Stimulated activated CD8-positive, alpha-beta memory T cell treated with anti-CD3 and anti-CD28 coated beads, Interleukin-15, amount 100 ng/mL, for 1 hour (primary cell): ENCODE measurements at regions not wholly inside any gene's neighbourhood (a gene's known extent, or its start where the extent isn't known, plus 50 kb on each side); places are given as distances from the start of the nearest gene placed in this dataset.

Experiments
- DNase-seq: peaks from one replicate; pipeline ENCODE4 v3.0.0-alpha.2; 2020; ENCODE audit warnings: low read depth

DNA sequence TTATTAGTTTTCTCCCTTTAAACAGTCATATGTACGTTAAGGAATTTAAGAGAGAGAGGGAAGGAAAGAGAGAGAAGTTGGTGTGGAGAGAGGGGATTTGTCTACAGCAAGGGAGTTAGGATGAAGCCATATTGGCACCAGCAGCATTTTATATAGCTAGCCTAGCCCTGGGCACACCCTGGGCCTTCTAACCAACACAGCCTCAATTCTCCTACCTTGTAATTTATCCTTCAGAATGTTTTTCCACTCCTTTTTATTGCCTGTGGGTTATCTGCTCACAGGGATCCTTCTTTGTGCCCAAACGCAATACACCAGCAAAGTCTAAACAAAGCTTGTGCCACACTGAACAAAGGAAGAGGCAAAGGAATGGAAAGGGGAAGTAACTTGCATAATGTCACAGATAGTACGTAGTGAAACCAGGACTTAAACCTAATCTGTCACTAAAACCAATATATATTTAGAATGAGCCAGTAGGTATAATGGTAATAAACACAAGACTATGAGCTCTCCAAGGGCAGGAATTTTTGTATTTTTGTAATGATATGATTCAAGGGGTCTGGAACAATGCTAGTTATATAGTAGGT lies 613.8 kb upstream of the TENM4 start:
- DNase-seq, result no peak

DNA sequence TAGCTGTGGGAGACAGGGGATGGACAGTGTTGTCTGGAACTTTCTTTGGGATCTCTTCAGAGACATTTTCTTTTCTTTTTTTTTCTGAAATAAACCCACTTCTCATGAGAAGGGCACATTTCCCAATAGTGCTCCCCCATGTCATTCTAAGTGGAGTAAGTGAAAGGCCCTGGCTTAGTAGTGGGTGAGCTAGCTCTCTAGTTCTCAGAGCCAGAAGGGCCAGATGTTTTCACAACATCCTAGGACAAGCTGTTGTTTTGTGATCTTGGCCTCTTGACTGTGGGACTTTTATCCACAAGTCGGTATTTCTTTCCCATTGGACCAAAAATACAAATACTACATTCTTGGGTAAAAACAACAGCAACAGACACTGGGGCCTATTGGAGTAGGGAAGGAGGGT lies 607.7 kb upstream of the TENM4 start:
- DNase-seq, result no peak

DNA sequence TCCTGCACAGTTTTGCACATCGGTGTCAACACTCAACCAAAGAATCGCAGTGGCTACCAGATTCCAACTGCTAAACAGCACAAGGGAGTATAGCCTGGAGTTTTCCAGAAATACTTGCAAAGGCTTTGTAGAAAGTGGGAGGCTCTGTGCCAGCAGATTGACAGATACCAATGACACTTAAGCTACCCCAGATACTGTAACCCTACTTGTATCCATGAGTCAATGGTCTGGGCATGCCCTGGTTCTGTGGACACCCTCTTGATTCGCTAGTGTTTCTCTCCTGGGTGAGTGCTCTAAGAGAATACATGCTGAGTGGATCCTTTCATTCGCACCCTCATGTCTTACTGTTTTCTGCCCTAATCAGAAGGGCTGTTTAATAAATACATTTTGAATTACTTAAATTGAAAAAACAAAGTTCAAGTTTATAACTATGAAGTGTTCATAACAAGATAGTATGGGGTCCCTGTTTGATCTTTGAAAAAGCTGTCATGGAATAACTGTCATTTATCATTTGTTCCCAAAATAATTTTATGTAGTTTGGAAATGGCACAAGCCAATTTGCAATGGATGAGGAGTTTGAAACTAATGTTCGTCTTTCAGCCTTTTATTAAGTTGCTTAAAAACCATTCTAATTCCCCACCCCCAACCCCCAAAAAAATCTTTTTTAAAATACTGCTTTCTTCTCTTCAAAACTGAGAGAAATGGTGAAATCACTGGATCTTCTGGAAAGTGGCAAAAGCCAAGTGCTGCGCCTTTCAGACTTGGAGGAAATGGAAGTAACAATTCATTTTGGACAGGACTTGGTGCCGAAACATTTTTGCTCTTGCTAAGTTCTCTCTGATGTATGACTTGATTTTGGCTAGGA lies 600.5 kb upstream of the TENM4 start:
- no peak for DNase-seq

DNA sequence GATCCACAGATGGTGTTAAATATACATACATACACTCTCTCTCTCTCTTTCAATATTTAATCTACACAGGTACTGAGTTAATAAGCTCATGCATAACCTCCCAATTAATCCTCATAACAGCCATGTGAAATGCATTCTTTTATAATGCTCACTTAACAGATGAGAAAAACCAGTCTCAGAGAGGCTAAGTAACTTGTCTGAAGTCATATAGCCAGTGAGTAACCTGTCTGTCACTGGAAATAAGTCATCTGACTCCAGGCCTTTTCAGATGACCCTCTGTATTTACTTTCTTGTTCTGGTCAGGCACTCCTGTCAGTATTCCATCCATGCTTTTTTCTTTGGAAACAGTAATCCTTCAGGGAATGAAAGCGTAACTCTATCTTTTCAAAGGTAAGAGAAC lies 594.0 kb upstream of the TENM4 start:
- DNase-seq, result no peak

- no peak for DNase-seq
Measured at GRCh38 chr11:80031014-80031600, 590.3 kb upstream of the TENM4 start.

- no peak for DNase-seq
Measured at GRCh38 chr11:80028998-80029397, 588.2 kb upstream of the TENM4 start.

GRCh38 chr11:80024119-80024518 lies 583.3 kb upstream of the TENM4 start:
- no peak for DNase-seq

- DNase-seq, result no peak
Measured at GRCh38 chr11:80023386-80023785, 582.6 kb upstream of the TENM4 start.

DNA sequence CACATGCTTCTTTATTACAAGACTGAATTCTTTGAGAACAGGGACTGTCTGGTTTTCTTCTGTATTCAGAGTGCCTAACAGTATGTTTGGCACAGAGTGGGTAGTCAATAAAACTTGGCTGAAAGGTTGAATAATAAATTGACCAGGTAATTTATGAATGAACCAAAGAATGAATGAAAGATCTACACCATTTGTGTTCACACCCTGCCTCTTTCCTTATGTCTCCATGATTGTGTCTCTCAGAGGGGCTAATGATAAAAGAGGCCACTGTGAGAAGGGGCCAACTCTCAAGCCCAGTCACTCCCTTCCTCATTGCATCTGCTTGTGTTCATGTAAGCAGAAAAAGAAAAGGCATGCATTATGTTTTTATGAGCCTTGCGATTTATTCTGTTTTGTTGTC lies 569.7 kb upstream of the TENM4 start:
- no peak for DNase-seq

- DNase-seq, result no peak
Measured at GRCh38 chr11:80009081-80009480, 568.3 kb upstream of the TENM4 start.

- DNase-seq, result no peak
Measured at GRCh38 chr11:80007616-80008015, 566.8 kb upstream of the TENM4 start.

- DNase-seq, result no peak
Measured at GRCh38 chr11:79990141-79990540, 549.3 kb upstream of the TENM4 start.

DNA sequence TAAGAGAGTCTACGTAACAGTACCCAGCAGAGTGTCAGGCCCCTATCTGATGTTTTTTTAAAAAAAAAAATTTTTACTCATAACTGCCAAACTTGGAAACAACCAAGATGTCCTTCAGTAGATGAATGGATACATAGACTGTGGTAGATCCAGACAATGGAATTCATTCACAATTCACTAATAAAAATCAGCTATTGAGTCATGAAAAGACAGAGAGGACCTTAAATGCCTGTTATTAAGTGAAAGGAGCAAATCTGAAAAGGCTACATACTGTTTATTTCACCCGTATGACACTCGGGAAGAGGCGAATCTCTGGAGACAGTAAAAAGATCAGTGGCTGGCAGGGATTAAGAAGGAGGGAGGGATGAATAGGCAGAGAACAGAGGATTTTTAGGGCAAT lies 541.4 kb upstream of the TENM4 start:
- DNase-seq, result no peak

- no peak for DNase-seq
Measured at GRCh38 chr11:79980916-79981315, 540.1 kb upstream of the TENM4 start.

- DNase-seq, result no peak
Measured at GRCh38 chr11:79973721-79974617, 533.1 kb upstream of the TENM4 start.

GRCh38 chr11:79971255-79971654 lies 530.4 kb upstream of the TENM4 start:
- no peak for DNase-seq

DNA sequence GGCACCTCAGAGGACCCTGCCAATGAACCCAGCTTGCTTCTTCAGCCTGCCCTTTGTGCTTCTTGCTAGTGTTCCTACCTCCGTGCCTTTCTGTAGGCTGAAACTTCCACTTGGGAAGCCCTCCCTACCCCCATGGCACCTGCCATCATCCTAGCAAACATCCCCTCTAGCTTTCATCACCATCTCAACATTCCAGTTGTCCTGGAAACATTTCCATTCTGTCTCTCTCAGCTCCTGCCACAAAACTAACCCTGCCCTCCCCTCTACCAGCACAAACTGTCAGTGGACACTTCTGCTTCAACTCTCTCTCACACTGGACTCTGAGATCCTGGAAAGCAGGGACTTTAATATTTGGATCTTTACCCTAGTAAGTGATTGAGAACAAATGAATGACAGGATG lies 525.8 kb upstream of the TENM4 start:
- no peak for DNase-seq

- no peak for DNase-seq
Measured at GRCh38 chr11:79963856-79964645, 523.2 kb upstream of the TENM4 start.

GRCh38 chr11:79960461-79960860 lies 519.6 kb upstream of the TENM4 start:
- no peak for DNase-seq

- DNase-seq, result no peak
Measured at GRCh38 chr11:79959318-79959717, 518.5 kb upstream of the TENM4 start.

GRCh38 chr11:79957702-79958101 lies 516.9 kb upstream of the TENM4 start:
- DNase-seq, result no peak

DNA sequence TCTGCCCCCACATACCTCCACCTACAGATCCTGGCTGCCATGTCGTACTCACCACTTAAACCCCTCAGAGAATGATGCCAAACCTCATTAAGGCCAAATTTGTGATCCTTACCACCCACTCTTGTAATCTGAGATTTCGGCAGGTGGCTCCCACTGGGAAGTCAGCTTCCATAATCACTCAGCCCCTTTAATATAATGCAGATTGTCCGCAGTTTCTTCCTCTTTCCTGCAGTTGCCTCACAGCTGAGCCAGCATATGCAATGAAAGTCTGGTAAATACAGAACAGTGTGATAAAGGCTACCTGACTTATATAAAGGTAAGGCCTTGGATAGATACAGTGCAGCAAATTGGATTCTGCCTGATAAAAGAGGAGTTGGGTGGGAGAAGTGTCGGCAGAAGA lies 515.2 kb upstream of the TENM4 start:
- no peak for DNase-seq
